PFSK-1 (cell line): ENCODE measurements at regions not wholly inside any gene's neighbourhood (a gene's known extent, or its start where the extent isn't known, plus 50 kb on each side); places are given as distances from the start of the nearest gene placed in this dataset.

Experiments used
- FOXP2 ChIP-seq: optimal IDR thresholded peaks from 2 replicates; pipeline ENCODE3; 2011; ENCODE audit warnings: borderline replicate concordance, control low read depth, inconsistent platforms; ENCODE audit not compliant: insufficient read depth; ENCODE audit errors: extremely low read length, extremely low read depth
- POLR2AphosphoS5 ChIP-seq: IDR thresholded peaks from 2 replicates; pipeline ENCODE4 v1.6.1; 2012; ENCODE audit warnings: low read depth, mild to moderate bottlenecking, control low read depth, low read length, moderate library complexity
- REST ChIP-seq, 2 experiments: IDR thresholded peaks; 2 replicates each; pipeline versions ENCODE4 v1.6.1 to v1.8.0; 2011 to 2012; ENCODE audit warnings: low read depth in 2 of 2, low read length in 2 of 2, control low read depth in 1 of 2, inconsistent platforms in 1 of 2, mild to moderate bottlenecking in 1 of 2, moderate library complexity in 1 of 2; ENCODE audit not compliant: insufficient read depth in 1 of 2
- SIN3A ChIP-seq: IDR thresholded peaks from 2 replicates; pipeline ENCODE4 v1.6.1; 2012; ENCODE audit warnings: mild to moderate bottlenecking, low read length, moderate library complexity, borderline replicate concordance; ENCODE audit not compliant: insufficient read depth
- TAF1 ChIP-seq: IDR thresholded peaks from 2 replicates; pipeline ENCODE4 v1.6.1; 2012; ENCODE audit warnings: low read length, control low read depth, borderline replicate concordance; ENCODE audit not compliant: insufficient read depth

GRCh38 chr10:3871424-3871996 lies 86.5 kb upstream of the KLF6 start:
- no peak for TF ChIP-seq FOXP2
- no peak for TF ChIP-seq REST (IDR thresholded peaks at IDR 0.05; ENCODE audit: insufficient read depth in 1 of 2, low read depth in 2 of 2, low read length in 2 of 2)

GRCh38 chr10:3869036-3869435 lies 84.0 kb upstream of the KLF6 start:
- TF ChIP-seq REST (IDR thresholded peaks at IDR 0.05; ENCODE audit: insufficient read depth in 1 of 2, low read depth in 2 of 2, low read length in 2 of 2) (no peak), SIN3A (no peak), TAF1 (no peak), POLR2AphosphoS5 (no peak), FOXP2 (no peak)

- TF ChIP-seq REST (IDR thresholded peaks at IDR 0.05; ENCODE audit: insufficient read depth in 1 of 2, low read depth in 2 of 2, low read length in 2 of 2) (no peak), POLR2AphosphoS5 (no peak), SIN3A (no peak)
Measured at GRCh38 chr10:3868271-3868664, 83.3 kb upstream of the KLF6 start.

- TF ChIP-seq SIN3A (no peak), TAF1 (no peak), FOXP2 (no peak), REST (IDR thresholded peaks at IDR 0.05; ENCODE audit: insufficient read depth in 1 of 2, low read depth in 2 of 2, low read length in 2 of 2) (no peak), POLR2AphosphoS5 (no peak)
Measured at GRCh38 chr10:3867454-3868270, 82.7 kb upstream of the KLF6 start.

- TF ChIP-seq SIN3A (no peak), POLR2AphosphoS5 (no peak), TAF1 (no peak), REST (IDR thresholded peaks at IDR 0.05; ENCODE audit: insufficient read depth in 1 of 2, low read depth in 2 of 2, low read length in 2 of 2) (no peak), FOXP2 (no peak)
Measured at GRCh38 chr10:3866332-3866731, 81.3 kb upstream of the KLF6 start.
